Spleen (tissue), 7 donors: ENCODE measurements at regions not wholly inside any gene's neighbourhood (a gene's known extent, or its start where the extent isn't known, plus 50 kb on each side); places are given as distances from the start of the nearest gene placed in this dataset.

Source experiments
- CTCF ChIP-seq, 11 experiments: fragments of 200-600 bp in 7 of 11; fragments of 450-650 bp in 4 of 11; sonication (generic) in 4 of 11; IDR thresholded peaks in 8 of 11; conservative IDR thresholded peaks in 3 of 11; 1 replicate in 7 of 11; 2 replicates in 4 of 11; pipeline versions ENCODE4 v1.4.0 to v1.8.0; 2016 to 2021; ENCODE audit warnings: antibody characterized with exemption in 11 of 11, inconsistent platforms in 4 of 11, mild to moderate bottlenecking in 1 of 11
- POLR2A ChIP-seq, 3 donors: fragments of 450-650 bp; IDR thresholded peaks; one replicate each; pipeline ENCODE4 v1.5.1; 2017; ENCODE audit warnings: antibody characterized with exemption in 3 of 3, mild to moderate bottlenecking in 1 of 3
- donor health status: DM: no; HTN: no; CAD: no; lungs with moderate emphysema.
- donor health status: DM: no; HTN: no; CAD: no.
- donor health status: DM: no; HTN: no; CAD: no.

GRCh38 chr7:23889566-23889965 is 179.5 kb downstream of the STK31 start:
- no peak for TF ChIP-seq CTCF (IDR thresholded peaks at IDR 0.05 in 8 of 11, conservative IDR thresholded peaks at IDR 0.05 in 3 of 11)
- TF ChIP-seq POLR2A (IDR thresholded peaks at IDR 0.05), result no peak
